ENCODE measurements at regions not wholly inside any gene's neighbourhood (a gene's known extent, or its start where the extent isn't known, plus 50 kb on each side); places are given as distances from the start of the nearest gene placed in this dataset.

- H3K79me1 ChIP-seq (ENCODE audit: insufficient read depth, low read depth, low read length, poor library complexity, severe bottlenecking), result no peaks in the 10 kb centered on the region
- Mint-ChIP-seq H3K27ac (no peak overlapping the region), H3K4me1 (peaks cover 11 to 18% of the 10 kb centered on the region in 2 experiments), H3K27me3 (ENCODE audit: low read depth) (peaks cover 57% of the 10 kb centered on the region), H3K4me3 (no peak overlapping the region), H3K9me3 (peaks cover under 1 to 3% of the 10 kb centered on the region in 2 experiments; a peak in 2 of 5 replicates), H3K36me3 (ENCODE audit: insufficient read depth in 1 of 3, low read depth in 3 of 3) (no peaks in the 10 kb centered on the region)
- H3K4me1 ChIP-seq (ENCODE audit: insufficient read depth, low read length), result no peaks in the 10 kb centered on the region
- H2BK12ac ChIP-seq (ENCODE audit: insufficient read length, low read depth, low read length), result no peak overlapping the region
- no peaks in the 10 kb centered on the region for H4K20me1 ChIP-seq (ENCODE audit: control insufficient read depth, insufficient read depth, insufficient read length)
- no peaks in the 10 kb centered on the region for H3K9me3 ChIP-seq (ENCODE audit: control insufficient read depth, low read depth, low read length)
- H3K4ac ChIP-seq (ENCODE audit: low read depth, low read length), result no peak overlapping the region
- H2AK5ac ChIP-seq (ENCODE audit: insufficient read length, low read length), result no peak overlapping the region
- no peak overlapping the region for H2BK120ac ChIP-seq (ENCODE audit: low read depth, low read length, poor library complexity, severe bottlenecking)
- H3K18ac ChIP-seq (ENCODE audit: insufficient read length, low read depth, low read length), result no peak overlapping the region
- H3K4me2 ChIP-seq (ENCODE audit: insufficient read depth, insufficient read length, low read length), result no peak overlapping the region
- no peak overlapping the region for H2BK20ac ChIP-seq (ENCODE audit: low read depth, low read length, poor library complexity, severe bottlenecking)
- H2AFZ ChIP-seq (ENCODE audit: low read length), result no peak overlapping the region
- peaks cover 3% of the 10 kb centered on the region for H3K23me2 ChIP-seq (ENCODE audit: insufficient read length, low read depth, low read length, poor library complexity, severe bottlenecking)
- no peak overlapping the region for H4K5ac ChIP-seq (ENCODE audit: insufficient read length, low read depth, low read length)
- H3K27ac ChIP-seq (ENCODE audit: insufficient read length, low read depth, low read length), result no peak overlapping the region
- H3K9ac ChIP-seq (ENCODE audit: extremely low read depth, insufficient read length, low read length), result no peak overlapping the region
- DNase-seq, result no peak
- no peak overlapping the region for H2BK5ac ChIP-seq (ENCODE audit: insufficient read length, low read length)
- no peak overlapping the region for H3K14ac ChIP-seq (ENCODE audit: insufficient read depth, low read length)
- H4K8ac ChIP-seq (replicated peaks; ENCODE audit: insufficient read length, low read depth, low read length), result no peak overlapping the region
- no peak overlapping the region for H3T11ph ChIP-seq (ENCODE audit: low read length)
- H3K56ac ChIP-seq (ENCODE audit: insufficient read length, low read depth, low read length), result no peak overlapping the region
- no peaks in the 10 kb centered on the region; the same call in 1 of the 2 replicates for H3K27me3 ChIP-seq (ENCODE audit: insufficient read depth, low read length)
- TF ChIP-seq CTCF (conservative IDR thresholded peaks at IDR 0.05), result no peak
- WGBS (ENCODE audit: extremely low coverage, insufficient read length, low lambda C conversion rate), result no CpG with 5 or more reads among the region's 7 CpGs
- H3K23ac ChIP-seq (ENCODE audit: insufficient read length, low read depth, low read length), result no peak overlapping the region
- no peak overlapping the region for H2BK15ac ChIP-seq (ENCODE audit: low read depth, low read length)
- H3K79me2 ChIP-seq (ENCODE audit: insufficient read depth, low read length), result no peaks in the 10 kb centered on the region
- no peak overlapping the region for H4K91ac ChIP-seq (ENCODE audit: insufficient read length, low read depth, low read length)
Measured at GRCh38 chr10:30782157-30782536, 152.6 kb upstream of the LYZL2 start.

Data from H9 (cell line).